Mesenchymal stem cell (in vitro differentiated cells and primary cell): ENCODE measurements at regions not wholly inside any gene's neighbourhood (a gene's known extent, or its start where the extent isn't known, plus 50 kb on each side); places are given as distances from the start of the nearest gene placed in this dataset.
"Not testable (repeated sequence)": the region's sequence is repeated elsewhere in the genome, so short reads cannot be mapped to it uniquely, and the experiment has no call there.

Experiments used
- DNase-seq: peaks from one replicate; pipeline ENCODE4 v3.0.0-alpha.2; 2013
- H2AFZ ChIP-seq: one replicate; pipeline ENCODE4 v1.6.1; 2013; ENCODE audit warnings: low read depth, mild to moderate bottlenecking, control low read depth, inconsistent platforms, low read length, moderate library complexity
- H2AK5ac ChIP-seq: 2 replicates; pipeline ENCODE4 v1.6.1; 2013; ENCODE audit warnings: low read length, moderate library complexity, mild to moderate bottlenecking, inconsistent platforms; ENCODE audit not compliant: severe bottlenecking
- H2BK120ac ChIP-seq: one replicate; pipeline ENCODE4 v1.6.1; 2013; ENCODE audit warnings: low read depth, mild to moderate bottlenecking, inconsistent platforms, low read length, moderate library complexity
- H2BK12ac ChIP-seq, 2 experiments: one replicate each; pipeline ENCODE4 v1.6.1; 2013; ENCODE audit warnings: inconsistent platforms in 2 of 2, low read length in 2 of 2, mild to moderate bottlenecking in 2 of 2, moderate library complexity in 2 of 2, control low read depth in 1 of 2
- H2BK15ac ChIP-seq: one replicate; pipeline ENCODE4 v1.6.1; 2013; ENCODE audit warnings: mild to moderate bottlenecking, low read depth, inconsistent platforms; ENCODE audit not compliant: poor library complexity, severe bottlenecking
- H2BK5ac ChIP-seq: 2 replicates; pipeline ENCODE4 v1.6.1; 2013; ENCODE audit warnings: low read depth, mild to moderate bottlenecking, low read length, control low read depth, inconsistent platforms; ENCODE audit not compliant: poor library complexity, severe bottlenecking
- H3K14ac ChIP-seq, 2 experiments: one replicate each; pipeline ENCODE4 v1.6.1; 2013; ENCODE audit warnings: inconsistent platforms in 2 of 2, low read length in 2 of 2, control low read depth in 1 of 2, mild to moderate bottlenecking in 1 of 2, moderate library complexity in 1 of 2
- H3K18ac ChIP-seq, 2 experiments: one replicate each; pipeline ENCODE4 v1.6.1; 2013; ENCODE audit warnings: inconsistent platforms in 2 of 2, low read length in 2 of 2, control low read depth in 1 of 2, low read depth in 1 of 2, mild to moderate bottlenecking in 1 of 2
- H3K23ac ChIP-seq, 2 experiments: one replicate each; pipeline ENCODE4 v1.6.1; 2013; ENCODE audit warnings: inconsistent platforms in 2 of 2, low read length in 2 of 2, mild to moderate bottlenecking in 2 of 2, moderate library complexity in 2 of 2, control low read depth in 1 of 2
- H3K27ac ChIP-seq: 2 replicates; pipeline ENCODE4 v1.5.1; 2013; ENCODE audit warnings: mild to moderate bottlenecking, moderate library complexity, low read length, control low read depth, inconsistent platforms; ENCODE audit not compliant: poor library complexity, severe bottlenecking
- H3K27me3 ChIP-seq, 2 experiments: 2 replicates each; pipeline versions ENCODE4 v1.6.1 to v1.7.0; 2013; ENCODE audit warnings: low read length in 2 of 2, mild to moderate bottlenecking in 2 of 2, moderate library complexity in 2 of 2, control low read depth in 1 of 2, inconsistent platforms in 1 of 2; ENCODE audit not compliant: control insufficient read depth in 1 of 2, insufficient read depth in 1 of 2
- H3K36me3 ChIP-seq, 2 experiments: 2 replicates each; pipeline versions ENCODE4 v1.6.1 to v1.7.0; 2013; ENCODE audit warnings: low read length in 2 of 2, control low read depth in 1 of 2, inconsistent platforms in 1 of 2, low read depth in 1 of 2, mild to moderate bottlenecking in 1 of 2; ENCODE audit not compliant: insufficient read depth in 2 of 2, control insufficient read depth in 1 of 2
- H3K4ac ChIP-seq, 2 experiments: one replicate each; pipeline ENCODE4 v1.6.1; 2013; ENCODE audit warnings: inconsistent platforms in 2 of 2, low read length in 2 of 2, mild to moderate bottlenecking in 2 of 2, moderate library complexity in 2 of 2, control low read depth in 1 of 2, low read depth in 1 of 2
- H3K4me1 ChIP-seq: 2 replicates; pipeline ENCODE4 v1.6.1; 2013; ENCODE audit warnings: low read depth, low read length, control low read depth; ENCODE audit not compliant: control insufficient read depth, insufficient read depth
- H3K4me2 ChIP-seq: 2 replicates; pipeline ENCODE4 v1.6.1; 2013; ENCODE audit warnings: low read length, mild to moderate bottlenecking, inconsistent platforms; ENCODE audit not compliant: poor library complexity, severe bottlenecking
- H3K4me3 ChIP-seq, 2 experiments: 2 replicates each; pipeline versions ENCODE4 v1.5.1 to v1.7.0; 2013; ENCODE audit warnings: low read length in 2 of 2, mild to moderate bottlenecking in 2 of 2, control low read depth in 1 of 2, low read depth in 1 of 2; ENCODE audit not compliant: insufficient read depth in 1 of 2
- H3K79me1 ChIP-seq: replicated peaks from 2 replicates; pipeline ENCODE4 v1.6.1; 2013; ENCODE audit warnings: mild to moderate bottlenecking, control low read depth, low read length, inconsistent platforms; ENCODE audit not compliant: poor library complexity, severe bottlenecking
- H3K9ac ChIP-seq: 2 replicates; pipeline ENCODE4 v1.7.0; 2013; ENCODE audit warnings: mild to moderate bottlenecking, low read length, moderate library complexity
- H3K9me3 ChIP-seq: 2 replicates; pipeline ENCODE4 v1.7.0; 2013; ENCODE audit warnings: mild to moderate bottlenecking, low read length; ENCODE audit not compliant: control insufficient read depth
- H4K8ac ChIP-seq: one replicate; pipeline ENCODE4 v1.6.1; 2013; ENCODE audit warnings: inconsistent platforms, mild to moderate bottlenecking, low read length, moderate library complexity
- H4K91ac ChIP-seq: one replicate; pipeline ENCODE4 v1.6.1; 2013; ENCODE audit warnings: mild to moderate bottlenecking, low read length, inconsistent platforms
- WGBS: methylation state at CpG from one replicate; pipeline ENCODE4 v1.1.7; 2013; ENCODE audit warnings: mixed read lengths; 5-methylcytosine and 5-hydroxymethylcytosine counted together

GRCh38 chr3:153405320-153405719 lies 243.3 kb downstream of the RAP2B start:
- H3K9ac ChIP-seq, H3K18ac ChIP-seq, H4K8ac ChIP-seq, H3K23ac ChIP-seq, H2BK120ac ChIP-seq, H2BK12ac ChIP-seq, H3K9me3 ChIP-seq, H3K27ac ChIP-seq, H2AK5ac ChIP-seq, DNase-seq, H4K91ac ChIP-seq, H3K27me3 ChIP-seq, H2AFZ ChIP-seq, H3K4me2 ChIP-seq, H2BK15ac ChIP-seq, H3K36me3 ChIP-seq, H3K4ac ChIP-seq, H3K79me1 ChIP-seq, H2BK5ac ChIP-seq, H3K4me3 ChIP-seq, H3K14ac ChIP-seq, H3K4me1 ChIP-seq: not testable (repeated sequence)
- WGBS: 100% methylated on average over 3 of the region's 4 CpGs

GRCh38 chr3:153410517-153410916 lies 248.5 kb downstream of the RAP2B start:
- H4K8ac ChIP-seq: no peak overlapping the region
- H3K14ac ChIP-seq: no peak overlapping the region
- DNase-seq: no peak
- H2BK15ac ChIP-seq: no peak overlapping the region
- no peak overlapping the region for H3K4me2 ChIP-seq
- no peak overlapping the region for H2BK120ac ChIP-seq
- no peak overlapping the region for H2BK12ac ChIP-seq
- H3K36me3 ChIP-seq: no peaks in the 10 kb centered on the region
- H3K18ac ChIP-seq: no peak overlapping the region
- no peak overlapping the region for H3K27ac ChIP-seq
- H2BK5ac ChIP-seq: no peak overlapping the region
- H2AFZ ChIP-seq: no peak overlapping the region
- H3K4me1 ChIP-seq: no peaks in the 10 kb centered on the region
- H4K91ac ChIP-seq: no peak overlapping the region
- H3K27me3 ChIP-seq: no peaks in the 10 kb centered on the region
- 87% methylated on average over 2 of the region's 3 CpGs for WGBS
- H3K9me3 ChIP-seq: no peaks in the 10 kb centered on the region
- no peak overlapping the region for H2AK5ac ChIP-seq
- H3K4ac ChIP-seq: no peak overlapping the region
- H3K79me1 ChIP-seq: no peaks in the 10 kb centered on the region
- no peak overlapping the region for H3K4me3 ChIP-seq
- no peak overlapping the region for H3K9ac ChIP-seq
- H3K23ac ChIP-seq: no peak overlapping the region

GRCh38 chr3:153414982-153415381 lies 253.0 kb downstream of the RAP2B start:
- no peak overlapping the region for H3K4me2 ChIP-seq
- H3K27ac ChIP-seq: no peak overlapping the region
- no peaks in the 10 kb centered on the region for H3K4me1 ChIP-seq
- H2BK5ac ChIP-seq: no peak overlapping the region
- H3K36me3 ChIP-seq: no peaks in the 10 kb centered on the region
- no peaks in the 10 kb centered on the region for H3K79me1 ChIP-seq
- no peak overlapping the region for H3K14ac ChIP-seq
- H3K4me3 ChIP-seq: no peak overlapping the region
- WGBS: 100% methylated on average over 1 of the region's 2 CpGs
- no peak overlapping the region for H4K91ac ChIP-seq
- H3K23ac ChIP-seq: no peak overlapping the region
- H2AK5ac ChIP-seq: no peak overlapping the region
- H3K4ac ChIP-seq: no peak overlapping the region
- DNase-seq: no peak
- H2AFZ ChIP-seq: no peak overlapping the region
- H4K8ac ChIP-seq: no peak overlapping the region
- no peaks in the 10 kb centered on the region for H3K27me3 ChIP-seq
- H3K18ac ChIP-seq: no peak overlapping the region
- no peak overlapping the region for H2BK120ac ChIP-seq
- no peak overlapping the region for H2BK12ac ChIP-seq
- H3K9ac ChIP-seq: no peak overlapping the region
- peaks cover 17% of the 10 kb centered on the region for H3K9me3 ChIP-seq
- H2BK15ac ChIP-seq: no peak overlapping the region

GRCh38 chr3:153422314-153422713 lies 260.3 kb downstream of the RAP2B start:
- no peak overlapping the region for H3K23ac ChIP-seq
- H3K27me3 ChIP-seq: no peaks in the 10 kb centered on the region
- H3K79me1 ChIP-seq: no peaks in the 10 kb centered on the region
- no peaks in the 10 kb centered on the region for H3K4me1 ChIP-seq
- no peak overlapping the region for H2AFZ ChIP-seq
- H3K9me3 ChIP-seq: peaks cover 65% of the 10 kb centered on the region
- H2BK15ac ChIP-seq: no peak overlapping the region
- H3K4ac ChIP-seq: no peak overlapping the region
- no peak overlapping the region for H2BK12ac ChIP-seq
- H3K36me3 ChIP-seq: no peaks in the 10 kb centered on the region
- no peak overlapping the region for H2BK5ac ChIP-seq
- no peak overlapping the region for H4K91ac ChIP-seq
- no peak for DNase-seq
- WGBS: 79% methylated on average over 4 of the region's 4 CpGs
- H2BK120ac ChIP-seq: no peak overlapping the region
- no peak overlapping the region for H3K4me2 ChIP-seq
- no peak overlapping the region for H3K18ac ChIP-seq
- H3K9ac ChIP-seq: no peak overlapping the region
- H3K4me3 ChIP-seq: no peak overlapping the region
- no peak overlapping the region for H2AK5ac ChIP-seq
- no peak overlapping the region for H4K8ac ChIP-seq
- no peak overlapping the region for H3K14ac ChIP-seq
- H3K27ac ChIP-seq: no peak overlapping the region
